ENCODE measurements at regions not wholly inside any gene's neighbourhood (a gene's known extent, or its start where the extent isn't known, plus 50 kb on each side); places are given as distances from the start of the nearest gene placed in this dataset.

DNA sequence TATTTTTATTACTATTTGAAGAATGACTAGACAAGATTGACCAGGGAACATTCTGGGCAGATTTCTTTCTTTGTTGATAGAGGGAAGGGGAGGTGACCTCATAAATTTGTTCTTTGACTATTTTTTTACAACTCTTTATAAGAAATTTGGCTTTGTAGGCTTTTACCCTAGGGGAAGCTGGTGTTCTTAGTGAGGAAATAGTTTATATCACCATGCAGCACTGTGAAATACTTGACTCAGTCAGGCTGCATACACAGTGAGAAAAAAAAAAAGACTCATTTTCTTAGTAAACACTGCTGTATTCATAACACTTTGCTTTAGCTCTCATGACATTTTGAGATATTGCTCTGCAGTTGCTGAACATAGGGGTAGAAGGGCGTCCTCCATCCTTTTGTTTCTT lies 336.6 kb upstream of the PIK3R1 start:
- no peak for TF ChIP-seq TCF4 (CRISPR knock-in tag; IDR thresholded peaks at IDR 0.05; ENCODE audit: borderline replicate concordance)
- no peak for TF ChIP-seq TOX (CRISPR knock-in tag; IDR thresholded peaks at IDR 0.05; ENCODE audit: borderline replicate concordance)
- TF ChIP-seq CSRNP3 (CRISPR knock-in tag; IDR thresholded peaks at IDR 0.05): no peak
- no peak for TF ChIP-seq ESRRG (CRISPR knock-in tag; IDR thresholded peaks at IDR 0.05)
- no peak for TF ChIP-seq ZC3H10 (CRISPR knock-in tag; IDR thresholded peaks at IDR 0.05)
- no peak for TF ChIP-seq ISL1 (CRISPR knock-in tag; IDR thresholded peaks at IDR 0.05)
- ATAC-seq: no peak

GRCh38 chr5:67876371-67876770 lies 339.2 kb upstream of the PIK3R1 start:
- TF ChIP-seq RARB (CRISPR knock-in tag; IDR thresholded peaks at IDR 0.05): no peak
- no peak for TF ChIP-seq CREB5 (CRISPR knock-in tag; IDR thresholded peaks at IDR 0.05; ENCODE audit: low read depth)
- TF ChIP-seq CSDC2 (CRISPR knock-in tag; IDR thresholded peaks at IDR 0.05): no peak
- TF ChIP-seq TCF4 (CRISPR knock-in tag; IDR thresholded peaks at IDR 0.05; ENCODE audit: borderline replicate concordance): no peak
- no peak for TF ChIP-seq ARNTL (CRISPR knock-in tag; IDR thresholded peaks at IDR 0.05; ENCODE audit: borderline replicate concordance, low read depth)
- no peak for ATAC-seq

DNA sequence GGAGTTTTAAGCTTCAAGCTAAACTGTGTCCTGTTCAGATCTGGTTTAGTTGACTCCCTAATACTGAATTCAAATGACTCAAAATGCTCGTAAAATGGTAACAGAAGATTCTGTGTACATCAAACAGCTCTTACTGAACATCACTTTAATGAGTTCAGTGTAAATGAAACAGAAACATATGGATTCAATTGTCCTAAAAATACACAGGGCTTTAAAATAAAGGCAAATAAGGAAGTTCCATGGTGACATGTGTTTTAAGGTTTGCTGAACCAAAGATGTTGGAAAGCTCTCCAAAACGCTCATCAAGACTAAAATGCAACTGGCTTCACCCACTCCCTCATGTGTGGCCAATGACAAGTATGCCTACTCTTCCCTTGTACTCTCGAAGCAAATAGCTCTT lies 340.0 kb upstream of the PIK3R1 start:
- TF ChIP-seq GLIS3 (CRISPR knock-in tag; IDR thresholded peaks at IDR 0.05) (no peak), ESRRG (CRISPR knock-in tag; IDR thresholded peaks at IDR 0.05) (no peak), ZFP3 (CRISPR knock-in tag; IDR thresholded peaks at IDR 0.05) (no peak), ZFP30 (CRISPR knock-in tag; IDR thresholded peaks at IDR 0.05) (no peak), PATZ1 (CRISPR knock-in tag; IDR thresholded peaks at IDR 0.05; ENCODE audit: borderline replicate concordance) (no peak), ISL1 (CRISPR knock-in tag; IDR thresholded peaks at IDR 0.05) (no peak), OSR1 (CRISPR knock-in tag; IDR thresholded peaks at IDR 0.05) (no peak), PPARA (CRISPR knock-in tag; IDR thresholded peaks at IDR 0.05; ENCODE audit: borderline replicate concordance) (no peak), ARNTL (CRISPR knock-in tag; IDR thresholded peaks at IDR 0.05; ENCODE audit: borderline replicate concordance, low read depth) (no peak), ZNF8 (CRISPR knock-in tag; IDR thresholded peaks at IDR 0.05) (no peak), SNAI2 (CRISPR knock-in tag; IDR thresholded peaks at IDR 0.05) (no peak), CSRNP3 (CRISPR knock-in tag; IDR thresholded peaks at IDR 0.05) (no peak), CSDC2 (CRISPR knock-in tag; IDR thresholded peaks at IDR 0.05) (no peak), ZNF70 (CRISPR knock-in tag; IDR thresholded peaks at IDR 0.05) (no peak)
- TF ChIP-seq, protein P1, sequence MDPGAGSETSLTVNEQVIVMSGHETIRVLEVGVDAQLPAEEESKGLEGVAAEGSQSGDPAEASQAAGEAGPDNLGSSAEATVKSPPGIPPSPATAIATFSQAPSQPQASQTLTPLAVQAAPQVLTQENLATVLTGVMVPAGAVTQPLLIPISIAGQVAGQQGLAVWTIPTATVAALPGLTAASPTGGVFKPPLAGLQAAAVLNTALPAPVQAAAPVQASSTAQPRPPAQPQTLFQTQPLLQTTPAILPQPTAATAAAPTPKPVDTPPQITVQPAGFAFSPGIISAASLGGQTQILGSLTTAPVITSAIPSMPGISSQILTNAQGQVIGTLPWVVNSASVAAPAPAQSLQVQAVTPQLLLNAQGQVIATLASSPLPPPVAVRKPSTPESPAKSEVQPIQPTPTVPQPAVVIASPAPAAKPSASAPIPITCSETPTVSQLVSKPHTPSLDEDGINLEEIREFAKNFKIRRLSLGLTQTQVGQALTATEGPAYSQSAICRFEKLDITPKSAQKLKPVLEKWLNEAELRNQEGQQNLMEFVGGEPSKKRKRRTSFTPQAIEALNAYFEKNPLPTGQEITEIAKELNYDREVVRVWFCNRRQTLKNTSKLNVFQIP (CRISPR knock-in tag; IDR thresholded peaks at IDR 0.05; ENCODE audit: borderline replicate concordance, low read depth): no peak
- TF ChIP-seq, protein P2, sequence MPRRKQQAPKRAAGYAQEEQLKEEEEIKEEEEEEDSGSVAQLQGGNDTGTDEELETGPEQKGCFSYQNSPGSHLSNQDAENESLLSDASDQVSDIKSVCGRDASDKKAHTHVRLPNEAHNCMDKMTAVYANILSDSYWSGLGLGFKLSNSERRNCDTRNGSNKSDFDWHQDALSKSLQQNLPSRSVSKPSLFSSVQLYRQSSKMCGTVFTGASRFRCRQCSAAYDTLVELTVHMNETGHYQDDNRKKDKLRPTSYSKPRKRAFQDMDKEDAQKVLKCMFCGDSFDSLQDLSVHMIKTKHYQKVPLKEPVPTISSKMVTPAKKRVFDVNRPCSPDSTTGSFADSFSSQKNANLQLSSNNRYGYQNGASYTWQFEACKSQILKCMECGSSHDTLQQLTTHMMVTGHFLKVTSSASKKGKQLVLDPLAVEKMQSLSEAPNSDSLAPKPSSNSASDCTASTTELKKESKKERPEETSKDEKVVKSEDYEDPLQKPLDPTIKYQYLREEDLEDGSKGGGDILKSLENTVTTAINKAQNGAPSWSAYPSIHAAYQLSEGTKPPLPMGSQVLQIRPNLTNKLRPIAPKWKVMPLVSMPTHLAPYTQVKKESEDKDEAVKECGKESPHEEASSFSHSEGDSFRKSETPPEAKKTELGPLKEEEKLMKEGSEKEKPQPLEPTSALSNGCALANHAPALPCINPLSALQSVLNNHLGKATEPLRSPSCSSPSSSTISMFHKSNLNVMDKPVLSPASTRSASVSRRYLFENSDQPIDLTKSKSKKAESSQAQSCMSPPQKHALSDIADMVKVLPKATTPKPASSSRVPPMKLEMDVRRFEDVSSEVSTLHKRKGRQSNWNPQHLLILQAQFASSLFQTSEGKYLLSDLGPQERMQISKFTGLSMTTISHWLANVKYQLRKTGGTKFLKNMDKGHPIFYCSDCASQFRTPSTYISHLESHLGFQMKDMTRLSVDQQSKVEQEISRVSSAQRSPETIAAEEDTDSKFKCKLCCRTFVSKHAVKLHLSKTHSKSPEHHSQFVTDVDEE (CRISPR knock-in tag; IDR thresholded peaks at IDR 0.05): no peak
- no peak for ATAC-seq

Data from SK-N-SH treated with all-trans-retinoic acid at 6 μM for 48 hours (cell line).